ENCODE measurements at regions not wholly inside any gene's neighbourhood (a gene's known extent, or its start where the extent isn't known, plus 50 kb on each side); places are given as distances from the start of the nearest gene placed in this dataset.
"Not testable (repeated sequence)": the region's sequence is repeated elsewhere in the genome, so short reads cannot be mapped to it uniquely, and the experiment has no call there.

DNA sequence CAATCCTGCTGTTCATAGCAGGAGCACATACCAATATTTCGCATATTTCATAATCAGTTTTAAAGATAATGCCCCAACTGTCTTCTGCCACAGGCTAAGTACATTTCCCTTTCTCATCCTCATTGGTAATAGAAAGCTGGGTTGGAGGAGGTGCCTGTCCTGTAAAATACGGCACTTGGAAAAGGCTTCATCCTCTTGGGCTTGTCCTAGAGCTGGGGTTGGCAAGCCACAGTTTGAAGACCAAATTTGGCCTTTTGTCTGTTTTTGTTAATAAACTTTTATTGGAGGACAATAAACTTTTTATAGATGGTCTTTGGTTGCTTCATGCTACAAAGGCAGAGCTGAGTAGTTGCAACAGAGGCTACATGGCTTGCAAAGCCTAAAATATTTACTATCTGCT is 997.8 kb upstream of the CDH18 start:
- no peak overlapping the region for H3K27ac Mint-ChIP-seq
- intact Hi-C loops (cut with micrococcal nuclease): no loop called here
- no peaks in the 10 kb centered on the region for H3K4me1 Mint-ChIP-seq (ENCODE audit: low read depth)

DNA sequence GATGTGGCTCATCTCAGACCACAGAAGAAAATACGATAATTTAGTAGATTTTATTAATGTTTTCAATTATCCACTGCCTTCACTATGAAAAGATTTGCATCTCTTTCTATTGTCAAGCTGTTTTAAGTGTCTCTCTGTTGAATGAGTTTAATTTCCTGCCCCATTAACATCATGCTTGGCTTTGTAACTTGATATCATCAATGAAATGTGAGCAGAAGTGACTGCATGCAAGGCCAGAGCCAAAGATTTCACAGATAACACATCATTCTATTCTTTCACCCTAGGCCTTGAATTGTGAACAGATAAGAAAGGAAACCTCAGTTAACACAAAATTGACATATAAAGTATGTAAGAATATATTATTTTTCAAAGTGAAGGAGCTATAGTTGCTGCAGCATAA is 986.4 kb upstream of the CDH18 start:
- H3K27me3 Mint-ChIP-seq (ENCODE audit: insufficient read depth): no peaks in the 10 kb centered on the region
- no peaks in the 10 kb centered on the region for H3K4me1 Mint-ChIP-seq (ENCODE audit: low read depth)
- no peak overlapping the region for H3K4me3 Mint-ChIP-seq
- no peak for DNase-seq (ENCODE audit: low spot score)
- H3K9me3 Mint-ChIP-seq: peaks cover 12% of the 10 kb centered on the region
- no peak overlapping the region for H3K27ac Mint-ChIP-seq
- no peaks in the 10 kb centered on the region for H3K36me3 Mint-ChIP-seq (ENCODE audit: low read depth)
- intact Hi-C loops (cut with micrococcal nuclease): no loop called here

More for the DNA sequence above, 997.8 kb upstream of the CDH18 start:
- no peaks in the 10 kb centered on the region for H3K27me3 Mint-ChIP-seq (ENCODE audit: insufficient read depth)
- no peak overlapping the region for H3K4me3 Mint-ChIP-seq
- DNase-seq (ENCODE audit: low spot score): no peak
- H3K36me3 Mint-ChIP-seq (ENCODE audit: low read depth): no peaks in the 10 kb centered on the region
- H3K9me3 Mint-ChIP-seq: peaks cover 29% of the 10 kb centered on the region

DNA sequence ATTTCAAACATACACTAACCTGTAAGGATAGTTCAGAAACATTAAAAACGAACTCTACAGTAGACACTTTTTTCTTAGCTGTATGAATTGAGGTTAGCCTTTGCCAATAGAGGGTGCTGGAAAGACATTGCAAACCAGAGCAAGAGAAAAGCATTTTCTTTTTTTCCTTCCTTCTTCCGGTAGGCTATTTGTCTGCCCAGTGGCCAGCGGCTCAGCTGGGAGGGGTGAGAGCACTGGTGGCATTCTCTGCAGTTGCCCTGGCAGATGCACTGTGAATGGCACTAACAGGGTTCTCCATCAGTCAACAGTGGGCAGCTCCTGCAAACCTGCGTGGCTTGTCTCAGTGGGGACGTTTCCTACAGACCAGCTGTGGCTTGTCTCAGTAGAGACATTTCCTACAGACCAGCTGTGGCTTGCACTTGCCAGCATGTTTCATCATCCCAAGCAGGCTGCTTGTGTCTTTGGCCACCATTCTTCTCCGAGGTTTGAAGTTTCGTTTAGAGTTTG is 984.5 kb upstream of the CDH18 start:
- Mint-ChIP-seq H3K27me3 (ENCODE audit: insufficient read depth) (no peaks in the 10 kb centered on the region), H3K36me3 (ENCODE audit: low read depth) (no peaks in the 10 kb centered on the region), H3K27ac (no peak overlapping the region), H3K9me3 (peaks cover 8% of the 10 kb centered on the region), H3K4me3 (no peak overlapping the region), H3K4me1 (ENCODE audit: low read depth) (no peaks in the 10 kb centered on the region)
- no peak for DNase-seq (ENCODE audit: low spot score)
- intact Hi-C loops (cut with micrococcal nuclease): no loop called here

DNA sequence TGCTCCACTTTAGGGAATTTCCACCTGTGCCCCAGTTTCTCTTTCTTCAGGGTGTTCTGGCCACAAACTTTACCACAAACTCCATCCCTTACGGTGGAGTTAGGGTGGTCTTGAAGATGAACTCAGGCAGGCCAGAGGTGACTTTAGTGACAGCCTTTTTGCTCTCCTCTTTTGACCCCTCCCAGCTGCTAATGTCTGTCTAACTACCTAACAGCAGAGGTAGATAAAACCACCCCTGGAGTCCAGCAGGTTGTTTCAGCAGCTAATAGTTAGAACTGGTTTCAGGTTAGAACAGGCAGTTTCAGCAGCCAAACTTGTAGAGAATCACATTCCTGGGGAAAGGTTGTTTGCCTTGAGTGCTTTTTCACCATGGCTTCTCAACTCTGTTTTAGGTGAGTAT is 971.3 kb upstream of the CDH18 start:
- no peak for DNase-seq (ENCODE audit: low spot score)
- Mint-ChIP-seq H3K27me3 (ENCODE audit: insufficient read depth) (no peaks in the 10 kb centered on the region), H3K27ac (no peak overlapping the region), H3K36me3 (ENCODE audit: low read depth) (no peaks in the 10 kb centered on the region), H3K9me3 (peaks cover 13% of the 10 kb centered on the region), H3K4me3 (no peak overlapping the region), H3K4me1 (ENCODE audit: low read depth) (no peaks in the 10 kb centered on the region)
- intact Hi-C loops (cut with micrococcal nuclease): no loop called here

DNA sequence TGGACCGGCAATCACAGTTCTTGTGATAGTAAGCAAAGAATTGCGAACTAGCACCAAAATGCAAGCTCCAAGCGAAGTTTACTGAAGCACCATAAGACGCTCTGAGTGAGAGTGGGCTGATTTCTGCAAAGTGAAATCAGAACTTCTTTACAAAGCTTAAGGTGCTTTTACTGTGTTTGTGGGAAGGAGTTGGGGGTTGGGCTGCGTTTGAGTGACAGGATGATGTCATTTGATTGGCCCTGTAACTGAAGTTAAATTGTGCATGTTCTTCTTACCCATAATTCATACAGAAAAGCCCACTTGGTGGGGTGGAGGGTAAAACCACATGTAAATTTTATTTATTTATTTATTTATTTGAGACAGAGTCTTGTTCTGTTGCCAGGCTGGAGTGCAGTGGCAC is 970.6 kb upstream of the CDH18 start:
- intact Hi-C loops (cut with micrococcal nuclease): no loop called here
- Mint-ChIP-seq H3K27me3 (ENCODE audit: insufficient read depth) (no peaks in the 10 kb centered on the region), H3K4me3 (no peak overlapping the region), H3K27ac (no peak overlapping the region), H3K4me1 (ENCODE audit: low read depth) (no peaks in the 10 kb centered on the region), H3K36me3 (ENCODE audit: low read depth) (no peaks in the 10 kb centered on the region), H3K9me3 (peaks cover 10% of the 10 kb centered on the region)
- no peak for DNase-seq (ENCODE audit: low spot score)

DNA sequence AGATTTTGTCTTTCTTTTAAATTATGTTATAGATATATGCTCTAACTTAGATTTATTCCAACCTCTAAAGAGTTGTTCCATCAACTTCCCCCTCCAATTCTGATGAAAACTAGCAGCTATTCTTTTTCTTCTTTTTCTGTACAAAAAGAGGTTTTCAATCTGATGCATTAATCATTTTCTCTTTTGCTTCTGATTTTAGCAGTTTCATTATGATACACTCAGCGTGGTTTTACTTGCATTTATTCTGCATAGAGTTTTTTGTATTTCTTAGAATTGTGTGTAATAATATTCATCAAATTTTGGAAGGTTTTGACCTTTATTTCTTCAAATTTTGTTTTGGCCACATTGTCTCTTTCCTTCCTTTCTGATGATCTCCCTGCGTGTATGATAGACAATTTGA is 968.1 kb upstream of the CDH18 start:
- intact Hi-C loops (cut with micrococcal nuclease): no loop called here
- Mint-ChIP-seq H3K27me3 (ENCODE audit: insufficient read depth) (no peaks in the 10 kb centered on the region), H3K27ac (no peak overlapping the region), H3K4me3 (no peak overlapping the region), H3K36me3 (ENCODE audit: low read depth) (no peaks in the 10 kb centered on the region), H3K4me1 (ENCODE audit: low read depth) (no peaks in the 10 kb centered on the region), H3K9me3 (peaks cover 10% of the 10 kb centered on the region)
- DNase-seq (ENCODE audit: low spot score): no peak

DNA sequence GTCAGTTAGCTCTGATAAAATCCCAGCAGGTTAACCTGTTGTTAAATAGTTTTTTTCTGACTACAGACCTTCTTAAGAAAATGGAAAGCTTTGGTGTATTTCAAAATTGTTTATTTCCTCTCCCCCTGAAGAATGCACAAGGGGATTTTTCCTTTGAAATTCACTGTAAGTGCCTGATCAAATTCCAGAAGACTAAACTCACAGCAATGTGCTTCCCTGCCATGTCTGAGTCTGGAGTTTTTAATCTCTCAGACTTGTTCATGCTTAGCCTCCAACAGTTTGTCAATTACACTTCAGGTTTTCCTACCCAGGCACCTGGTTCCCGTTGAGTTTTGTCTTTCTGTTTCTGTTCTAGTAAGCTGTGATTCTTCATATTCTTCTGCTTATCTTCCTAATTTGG is 961.6 kb upstream of the CDH18 start:
- Mint-ChIP-seq H3K27ac (no peak overlapping the region), H3K9me3 (peaks cover 13% of the 10 kb centered on the region), H3K27me3 (ENCODE audit: insufficient read depth) (no peaks in the 10 kb centered on the region), H3K36me3 (ENCODE audit: low read depth) (no peaks in the 10 kb centered on the region), H3K4me1 (ENCODE audit: low read depth) (no peaks in the 10 kb centered on the region), H3K4me3 (no peak overlapping the region)
- DNase-seq (ENCODE audit: low spot score): no peak
- intact Hi-C loops (cut with micrococcal nuclease): no loop called here

DNA sequence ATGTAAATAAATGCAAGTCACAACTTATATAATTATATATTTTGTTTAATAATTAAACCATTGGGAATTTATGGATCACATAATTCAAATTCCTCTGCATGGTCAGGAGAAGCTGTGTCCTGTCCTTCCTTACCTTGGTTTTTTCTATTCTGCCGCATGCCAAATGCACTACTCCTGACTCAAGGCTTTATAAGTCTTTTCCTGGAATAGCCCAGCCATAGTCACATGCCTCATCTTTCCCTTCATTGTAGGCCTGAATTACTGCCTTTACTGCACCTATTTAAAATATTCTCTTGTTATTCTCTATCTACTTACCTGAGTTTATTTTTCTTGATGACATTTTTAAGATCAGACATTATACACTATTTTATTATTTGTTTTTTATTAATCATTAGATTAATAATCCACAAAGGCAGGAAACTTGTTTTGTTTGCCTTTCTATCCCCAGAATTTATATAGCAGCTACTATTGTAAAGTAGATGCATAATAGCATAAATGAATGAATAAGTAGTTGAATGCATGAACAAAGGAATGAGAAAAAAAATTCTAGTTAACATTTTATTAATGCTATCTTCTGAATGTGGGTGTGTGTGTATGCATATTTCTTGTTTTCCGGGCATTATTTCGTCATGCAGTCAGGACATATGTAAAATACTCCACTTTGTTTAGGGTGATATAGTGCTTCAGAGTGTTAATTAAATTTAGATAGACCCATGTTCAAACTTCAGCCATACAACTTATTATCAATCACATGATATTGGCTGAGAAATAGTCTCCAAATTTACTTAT is 955.4 kb upstream of the CDH18 start:
- H3K27me3 Mint-ChIP-seq (ENCODE audit: insufficient read depth); H3K27ac Mint-ChIP-seq; H3K4me3 Mint-ChIP-seq; DNase-seq (ENCODE audit: low spot score); H3K4me1 Mint-ChIP-seq (ENCODE audit: low read depth); H3K36me3 Mint-ChIP-seq (ENCODE audit: low read depth); intact Hi-C loops (cut with micrococcal nuclease): not testable (repeated sequence)
- H3K9me3 Mint-ChIP-seq: peaks cover 10% of the 10 kb centered on the region

DNA sequence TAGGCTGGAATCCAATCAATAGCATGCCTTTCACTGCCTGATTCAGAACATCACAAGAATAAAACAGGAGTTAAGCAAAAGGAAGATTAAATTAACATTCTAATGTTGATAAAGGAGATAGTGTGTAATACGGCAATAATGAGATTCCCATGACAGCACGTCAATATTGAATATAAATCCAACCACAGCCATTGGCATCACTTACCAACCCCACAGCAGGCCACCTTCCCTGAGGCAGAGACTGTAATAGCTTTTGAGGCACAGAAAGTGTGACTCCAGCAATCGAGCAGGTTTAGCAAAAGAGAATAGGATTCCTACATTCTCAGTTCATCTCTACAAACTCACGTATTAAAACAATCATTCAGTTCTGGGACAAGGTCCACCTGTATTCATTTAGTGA is 954.6 kb upstream of the CDH18 start:
- DNase-seq (ENCODE audit: low spot score); H3K27ac Mint-ChIP-seq; intact Hi-C loops (cut with micrococcal nuclease); H3K36me3 Mint-ChIP-seq (ENCODE audit: low read depth); H3K27me3 Mint-ChIP-seq (ENCODE audit: insufficient read depth); H3K4me3 Mint-ChIP-seq; H3K9me3 Mint-ChIP-seq; H3K4me1 Mint-ChIP-seq (ENCODE audit: low read depth): not testable (repeated sequence)

DNA sequence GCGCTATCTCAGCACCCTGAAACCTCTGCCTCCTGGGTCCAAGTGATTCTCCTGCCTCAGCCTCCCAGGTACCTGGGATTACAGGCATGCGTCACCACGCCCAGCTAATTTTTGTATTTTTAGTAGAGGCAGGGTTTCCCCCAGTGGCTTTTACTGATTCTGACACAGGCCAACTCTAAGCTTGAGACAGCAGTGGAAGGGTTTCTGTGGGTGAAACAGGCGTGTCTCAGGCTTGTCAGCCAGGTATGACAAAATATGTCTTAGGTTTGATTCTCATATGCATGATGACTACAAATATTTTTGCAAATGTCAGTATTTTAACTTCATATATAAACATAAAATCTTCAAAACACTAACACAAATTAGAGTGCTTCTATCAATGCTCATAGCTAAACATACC is 952.8 kb upstream of the CDH18 start:
- H3K27ac Mint-ChIP-seq; DNase-seq (ENCODE audit: low spot score); H3K4me1 Mint-ChIP-seq (ENCODE audit: low read depth); intact Hi-C loops (cut with micrococcal nuclease); H3K27me3 Mint-ChIP-seq (ENCODE audit: insufficient read depth); H3K36me3 Mint-ChIP-seq (ENCODE audit: low read depth); H3K9me3 Mint-ChIP-seq; H3K4me3 Mint-ChIP-seq: not testable (repeated sequence)

DNA sequence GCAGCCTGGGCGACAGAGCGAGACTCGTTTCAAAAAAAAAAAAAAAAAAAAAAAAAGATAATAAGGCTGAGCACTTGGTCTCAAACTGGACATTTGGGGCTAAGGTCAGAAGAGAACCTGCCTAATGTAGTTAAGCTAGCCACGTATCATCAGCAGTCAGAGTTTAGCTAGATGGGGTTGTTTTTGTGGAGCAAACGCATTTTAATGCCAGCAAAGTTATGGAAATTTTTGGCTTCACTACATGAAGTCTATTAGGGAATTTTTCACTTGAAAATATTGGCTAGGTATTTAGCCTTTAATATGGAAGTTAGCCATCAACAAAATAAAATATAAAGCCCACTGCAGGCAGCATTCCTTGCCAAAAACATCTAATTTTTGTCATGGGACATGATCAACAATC is 902.9 kb upstream of the CDH18 start:
- peaks cover 22% of the 10 kb centered on the region for H3K9me3 Mint-ChIP-seq
- H3K27me3 Mint-ChIP-seq (ENCODE audit: insufficient read depth); DNase-seq (ENCODE audit: low spot score); H3K4me3 Mint-ChIP-seq; H3K27ac Mint-ChIP-seq; H3K4me1 Mint-ChIP-seq (ENCODE audit: low read depth); H3K36me3 Mint-ChIP-seq (ENCODE audit: low read depth); intact Hi-C loops (cut with micrococcal nuclease): not testable (repeated sequence)

DNA sequence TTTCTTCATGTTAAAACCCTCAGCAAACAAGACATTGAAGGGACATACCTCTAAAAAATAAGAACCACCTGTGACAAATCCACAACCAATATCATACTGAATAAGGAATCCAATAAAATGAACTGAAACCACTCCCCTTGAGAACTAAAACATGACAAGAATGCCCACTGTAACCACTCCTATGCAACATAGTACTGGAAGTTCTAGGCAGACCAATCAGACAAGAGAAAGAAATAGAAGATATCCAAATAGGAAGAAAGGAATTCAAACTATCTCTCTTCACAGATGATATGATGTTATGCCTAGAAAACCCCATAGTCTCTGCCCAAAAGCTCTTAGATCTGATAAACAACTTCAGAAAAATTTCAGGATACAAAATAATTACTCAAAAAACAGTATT is 887.7 kb upstream of the CDH18 start:
- intact Hi-C loops (cut with micrococcal nuclease); H3K27me3 Mint-ChIP-seq (ENCODE audit: insufficient read depth); H3K4me3 Mint-ChIP-seq; H3K27ac Mint-ChIP-seq; H3K36me3 Mint-ChIP-seq (ENCODE audit: low read depth); DNase-seq (ENCODE audit: low spot score); H3K4me1 Mint-ChIP-seq (ENCODE audit: low read depth); H3K9me3 Mint-ChIP-seq: not testable (repeated sequence)

DNA sequence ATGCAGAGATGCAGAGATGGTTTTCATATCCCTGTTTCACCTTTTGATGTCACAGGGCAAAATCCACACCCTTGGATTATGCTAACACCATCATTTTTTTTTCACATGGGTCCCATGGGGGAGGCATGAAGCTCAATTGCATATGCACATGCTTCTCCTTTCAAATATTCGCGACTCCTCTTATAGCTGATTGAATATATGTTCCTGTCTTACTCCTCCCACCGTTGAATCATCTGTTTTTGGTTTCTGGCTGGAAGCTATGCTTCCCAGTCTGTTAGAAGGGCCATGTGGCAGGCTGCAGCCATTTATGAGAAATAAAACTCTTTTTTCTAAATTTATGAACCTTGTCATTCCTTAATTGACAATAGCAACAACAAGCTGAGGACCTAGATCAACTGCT is 877.9 kb upstream of the CDH18 start:
- H3K9me3 Mint-ChIP-seq; H3K4me1 Mint-ChIP-seq (ENCODE audit: low read depth); H3K27ac Mint-ChIP-seq; intact Hi-C loops (cut with micrococcal nuclease); H3K27me3 Mint-ChIP-seq (ENCODE audit: insufficient read depth); DNase-seq (ENCODE audit: low spot score); H3K4me3 Mint-ChIP-seq; H3K36me3 Mint-ChIP-seq (ENCODE audit: low read depth): not testable (repeated sequence)

DNA sequence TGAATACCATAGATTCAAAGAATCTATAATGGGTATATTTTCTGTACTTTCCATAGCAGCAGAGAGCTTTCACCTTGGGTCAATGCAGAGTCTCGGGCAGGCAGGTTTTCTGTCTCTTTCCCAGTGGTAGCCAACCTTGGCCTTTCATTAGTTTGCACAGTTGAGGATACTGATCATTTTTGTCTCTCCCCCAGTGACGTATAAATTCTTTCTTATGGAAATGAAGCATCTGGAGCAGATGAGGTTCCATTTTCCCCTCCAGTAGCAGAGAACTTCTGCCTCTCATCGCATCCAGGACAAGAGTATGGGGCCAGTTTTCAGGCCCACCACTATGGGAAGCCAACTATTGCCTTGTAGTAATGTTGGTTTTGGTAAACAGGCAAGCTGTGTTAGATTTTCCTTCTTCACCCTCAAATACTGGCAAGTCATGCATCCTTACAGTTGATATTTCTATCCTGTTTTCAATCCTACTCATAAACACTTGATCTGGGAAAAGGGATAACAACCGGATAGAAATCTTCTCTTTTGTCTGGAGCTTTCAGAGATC is 845.2 kb upstream of the CDH18 start:
- Mint-ChIP-seq H3K4me3 (no peak overlapping the region), H3K4me1 (ENCODE audit: low read depth) (no peaks in the 10 kb centered on the region), H3K27me3 (ENCODE audit: insufficient read depth) (no peaks in the 10 kb centered on the region), H3K27ac (no peak overlapping the region), H3K36me3 (ENCODE audit: low read depth) (no peaks in the 10 kb centered on the region), H3K9me3 (peaks cover 11% of the 10 kb centered on the region)
- DNase-seq (ENCODE audit: low spot score): no peak
- intact Hi-C loops (cut with micrococcal nuclease): no loop called here

Measured in activated T-helper 1 cell treated with anti-CD3 and anti-CD28 coated beads, Interleukin-12 subunit alpha, Interleukin-12 subunit beta, Interleukin-2, Interleukin-4 antibody, amounts not matched to agents 30 ng/mL and 10 ng/mL and 1 ng/mL, durations not matched to agents 14 hours and 24 hours and 36 hours (primary cell).